ENCODE measurements at regions not wholly inside any gene's neighbourhood (a gene's known extent, or its start where the extent isn't known, plus 50 kb on each side); places are given as distances from the start of the nearest gene placed in this dataset.
A peak's percentile ranks its signal among the peaks of the same experiment; 100 is the strongest.

GRCh38 chr12:105705765-105706164 lies 375.3 kb downstream of the C12orf75 start:
- TF ChIP-seq, protein P1, sequence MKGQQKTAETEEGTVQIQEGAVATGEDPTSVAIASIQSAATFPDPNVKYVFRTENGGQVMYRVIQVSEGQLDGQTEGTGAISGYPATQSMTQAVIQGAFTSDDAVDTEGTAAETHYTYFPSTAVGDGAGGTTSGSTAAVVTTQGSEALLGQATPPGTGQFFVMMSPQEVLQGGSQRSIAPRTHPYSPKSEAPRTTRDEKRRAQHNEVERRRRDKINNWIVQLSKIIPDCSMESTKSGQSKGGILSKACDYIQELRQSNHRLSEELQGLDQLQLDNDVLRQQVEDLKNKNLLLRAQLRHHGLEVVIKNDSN (IDR thresholded peaks at IDR 0.05), result no peak
- TF ChIP-seq RAD21 (IDR thresholded peaks at IDR 0.05; ENCODE audit: low read depth), result peak; percentile 67

DNA sequence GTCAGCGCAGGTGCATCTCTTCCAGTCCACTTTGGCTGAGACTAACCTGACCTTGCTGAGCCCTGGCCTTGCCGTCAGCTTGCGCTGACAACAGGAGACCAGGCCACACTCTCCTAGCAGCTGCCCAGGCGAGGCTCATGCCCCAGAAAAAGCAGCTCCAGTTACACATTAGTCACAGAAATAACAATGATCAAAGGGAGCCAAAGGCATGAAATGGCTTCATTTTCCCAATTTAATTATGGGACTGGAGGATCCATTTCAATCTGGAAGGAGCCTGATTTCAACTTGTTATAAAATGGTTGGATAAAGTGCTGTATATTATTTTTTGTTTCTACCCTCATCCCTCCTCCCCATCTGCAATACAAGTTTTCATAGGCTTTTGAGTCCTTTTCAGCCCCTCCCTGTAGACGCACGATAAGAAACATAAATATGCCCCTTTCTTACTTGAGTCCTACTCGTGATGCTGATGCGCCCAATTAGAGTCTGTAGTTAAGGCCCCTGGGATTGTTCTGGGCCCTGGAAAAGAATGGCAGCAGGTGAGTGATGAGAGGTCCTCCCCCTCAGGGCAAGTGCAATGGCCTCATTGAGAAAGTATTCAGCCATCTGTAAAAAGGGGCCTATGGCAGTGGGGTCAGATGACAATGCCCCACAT lies 376.0 kb downstream of the C12orf75 start:
- TF ChIP-seq EP300 (IDR thresholded peaks at IDR 0.05; ENCODE audit: borderline replicate concordance) (no peak), YY1 (IDR thresholded peaks at IDR 0.05; ENCODE audit: low read depth) (no peak), CEBPB (IDR thresholded peaks at IDR 0.05) (no peak), TCF12 (IDR thresholded peaks at IDR 0.05; ENCODE audit: low read depth) (no peak), RAD21 (IDR thresholded peaks at IDR 0.05; ENCODE audit: low read depth) (no peak), ZBTB7A (IDR thresholded peaks at IDR 0.05; ENCODE audit: low read depth) (no peak), NFIC (IDR thresholded peaks at IDR 0.05) (no peak), REST (IDR thresholded peaks at IDR 0.05; ENCODE audit: low read depth) (no peak), MAX (IDR thresholded peaks at IDR 0.05) (no peak)

DNA sequence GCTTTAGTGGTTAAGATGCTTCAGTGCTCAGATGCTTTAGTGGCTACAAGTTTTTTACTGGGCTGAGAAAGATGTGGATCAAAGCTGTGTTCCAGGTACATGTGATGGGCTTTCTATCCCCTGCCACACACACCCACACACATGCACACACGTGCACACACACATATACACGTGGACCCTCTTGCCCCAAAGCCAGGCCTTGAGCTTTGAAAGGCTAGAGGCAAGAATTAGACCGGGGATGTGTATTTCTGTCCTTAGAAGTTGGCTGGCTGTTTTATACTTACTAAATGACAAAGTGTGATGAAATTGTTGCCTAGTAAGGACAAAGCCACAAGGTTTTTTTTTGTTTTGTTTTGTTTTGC lies 376.5 kb downstream of the C12orf75 start:
- TF ChIP-seq EP300 (IDR thresholded peaks at IDR 0.05; ENCODE audit: borderline replicate concordance) (no peak), NFIC (IDR thresholded peaks at IDR 0.05) (no peak)

- TF ChIP-seq EGR1 (IDR thresholded peaks at IDR 0.05) (no peak), TEAD4 (IDR thresholded peaks at IDR 0.05) (no peak), CEBPB (IDR thresholded peaks at IDR 0.05) (no peak), ZBTB7A (IDR thresholded peaks at IDR 0.05; ENCODE audit: low read depth) (no peak), RAD21 (IDR thresholded peaks at IDR 0.05; ENCODE audit: low read depth) (no peak), EP300 (IDR thresholded peaks at IDR 0.05; ENCODE audit: borderline replicate concordance) (no peak), REST (IDR thresholded peaks at IDR 0.05; ENCODE audit: low read depth) (no peak), TCF12 (IDR thresholded peaks at IDR 0.05; ENCODE audit: low read depth) (no peak), FOXM1 (IDR thresholded peaks at IDR 0.05; ENCODE audit: borderline replicate concordance, low read depth) (no peak), YY1 (IDR thresholded peaks at IDR 0.05; ENCODE audit: low read depth) (no peak), CREB1 (IDR thresholded peaks at IDR 0.05; ENCODE audit: low read depth) (no peak), MAX (IDR thresholded peaks at IDR 0.05) (no peak), TAF1 (IDR thresholded peaks at IDR 0.05; ENCODE audit: low read depth) (no peak), NFIC (IDR thresholded peaks at IDR 0.05) (no peak)
- TF ChIP-seq, protein P1 (IDR thresholded peaks at IDR 0.05), result no peak
Observed at GRCh38 chr12:105713606-105714305, 383.3 kb downstream of the C12orf75 start.

DNA sequence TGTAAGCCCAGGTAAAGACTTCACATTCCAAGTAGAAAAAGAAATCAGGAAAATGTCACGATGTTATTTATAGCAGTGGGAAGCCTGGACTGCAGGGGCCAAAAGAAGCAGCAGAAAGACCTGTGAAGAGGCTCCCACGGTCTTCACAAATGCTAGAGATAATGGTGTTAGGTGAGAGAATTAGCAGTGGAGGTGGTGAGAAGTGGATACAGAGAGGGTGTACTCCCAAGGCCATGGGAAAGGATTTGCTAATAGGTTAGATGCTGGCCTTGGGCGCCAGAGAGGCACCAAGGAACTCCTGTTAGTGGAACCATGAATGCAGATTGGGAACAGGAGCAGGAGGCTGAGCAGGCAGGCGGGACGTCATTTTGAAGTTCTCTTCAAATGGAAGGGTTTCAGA lies 386.1 kb downstream of the C12orf75 start:
- TF ChIP-seq EP300 (IDR thresholded peaks at IDR 0.05; ENCODE audit: borderline replicate concordance), result no peak
- no peak for TF ChIP-seq TAF1 (IDR thresholded peaks at IDR 0.05; ENCODE audit: low read depth)
- TF ChIP-seq NFIC (IDR thresholded peaks at IDR 0.05), result no peak
- no peak for TF ChIP-seq MAX (IDR thresholded peaks at IDR 0.05)
- TF ChIP-seq TCF12 (IDR thresholded peaks at IDR 0.05; ENCODE audit: low read depth), result no peak

DNA sequence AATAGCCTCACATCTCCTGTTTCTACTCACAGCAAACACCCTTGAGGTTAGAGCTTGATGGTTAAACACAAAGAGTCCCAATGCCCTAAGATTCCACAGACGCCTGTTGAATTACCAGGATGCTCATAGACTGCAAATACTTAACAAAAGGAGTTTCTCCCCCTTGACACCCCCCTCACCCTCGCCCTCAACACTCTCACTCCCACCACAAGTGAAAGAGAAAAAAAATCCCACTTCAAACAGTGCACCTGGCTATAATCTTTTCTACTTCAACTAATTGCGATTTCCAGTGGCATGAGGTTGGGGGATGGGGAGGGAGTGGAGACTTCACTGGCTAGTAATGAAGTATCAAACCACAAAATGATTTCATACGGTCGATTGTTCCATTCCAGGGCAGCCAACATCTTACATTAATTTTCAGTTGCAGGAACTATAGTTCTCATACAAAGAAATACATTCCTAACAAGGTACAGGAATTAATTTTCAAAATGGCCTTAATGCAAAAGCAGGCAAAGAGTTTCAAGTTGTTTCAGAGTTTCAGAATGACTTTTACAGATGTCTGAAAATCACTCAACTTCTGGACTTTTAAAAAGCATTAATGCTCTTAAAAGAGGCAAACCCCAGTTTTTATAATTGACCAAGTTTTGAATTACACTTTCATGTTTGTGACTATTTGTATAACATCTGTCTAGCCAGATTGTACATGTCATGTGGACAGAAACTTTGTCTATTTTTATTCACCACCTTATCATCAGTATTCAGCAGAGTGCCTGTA lies 390.7 kb downstream of the C12orf75 start:
- TF ChIP-seq YY1 (IDR thresholded peaks at IDR 0.05; ENCODE audit: low read depth), result no peak
- TF ChIP-seq MAX (IDR thresholded peaks at IDR 0.05), result no peak
- TF ChIP-seq, protein P1 (IDR thresholded peaks at IDR 0.05), result no peak
- no peak for TF ChIP-seq FOXM1 (IDR thresholded peaks at IDR 0.05; ENCODE audit: borderline replicate concordance, low read depth)
- no peak for TF ChIP-seq EGR1 (IDR thresholded peaks at IDR 0.05)
- TF ChIP-seq CREB1 (IDR thresholded peaks at IDR 0.05; ENCODE audit: low read depth), result no peak
- no peak for TF ChIP-seq NFIC (IDR thresholded peaks at IDR 0.05)
- no peak for TF ChIP-seq ZBTB7A (IDR thresholded peaks at IDR 0.05; ENCODE audit: low read depth)
- TF ChIP-seq CEBPB (IDR thresholded peaks at IDR 0.05), result no peak
- no peak for TF ChIP-seq TEAD4 (IDR thresholded peaks at IDR 0.05)
- TF ChIP-seq TAF1 (IDR thresholded peaks at IDR 0.05; ENCODE audit: low read depth), result no peak
- no peak for TF ChIP-seq TCF12 (IDR thresholded peaks at IDR 0.05; ENCODE audit: low read depth)
- TF ChIP-seq REST (IDR thresholded peaks at IDR 0.05; ENCODE audit: low read depth), result no peak
- no peak for TF ChIP-seq RAD21 (IDR thresholded peaks at IDR 0.05; ENCODE audit: low read depth)
- TF ChIP-seq EP300 (IDR thresholded peaks at IDR 0.05; ENCODE audit: borderline replicate concordance), result no peak
